IMR-90 (cell line): ENCODE measurements at regions not wholly inside any gene's neighbourhood (a gene's known extent, or its start where the extent isn't known, plus 50 kb on each side); places are given as distances from the start of the nearest gene placed in this dataset.

Source experiments
- ATAC-seq: fragments of 200-7000 bp; cut with Tn5 transposase; 2 replicates; pipeline ENCODE4 v1.9.1; 2020; ENCODE audit warnings: low read depth, mild to moderate bottlenecking, moderate library complexity
- BruUV-seq: library from RNA; stranded (reverse); fragments of 400-500 nt; replicated peaks from 2 replicates; lab custom pipeline; 2021; lab: Mats Ljungman, UMichigan
- CTCF ChIA-PET: fragments of 300-600 bp; formaldehyde crosslinking; extraction: SDS; loops from one replicate; lab custom pipeline; 2021; ENCODE audit warnings: antibody characterized with exemption; lab: Yijun Ruan, JAX
- POLR2A ChIA-PET: fragments of 300-600 bp; sonication (Branson Sonifier 250); formaldehyde crosslinking; loops from one replicate; lab custom pipeline; 2022; ENCODE audit warnings: antibody characterized with exemption; ENCODE audit not compliant: unreplicated experiment; lab: Charles Lee
- DNase-seq: peaks from one replicate; pipeline ENCODE4 v3.0.0; 2013
- H2AFZ ChIP-seq: replicated peaks from 2 replicates; pipeline ENCODE3; 2013; ENCODE audit warnings: low read length, mild to moderate bottlenecking; ENCODE audit not compliant: poor library complexity
- H2AK5ac ChIP-seq: 2 replicates; pipeline ENCODE4 v1.6.1; 2013; ENCODE audit warnings: low read depth, low read length, inconsistent platforms
- H2AK9ac ChIP-seq: replicated peaks from 2 replicates; pipeline ENCODE3; 2013; ENCODE audit warnings: mild to moderate bottlenecking, low read depth, low read length, moderate library complexity; ENCODE audit not compliant: poor library complexity
- H2BK120ac ChIP-seq: 2 replicates; pipeline ENCODE4 v1.6.1; 2013; ENCODE audit warnings: low read depth, low read length, inconsistent platforms
- H2BK15ac ChIP-seq: 3 replicates; pipeline ENCODE4 v1.6.1; 2013; ENCODE audit warnings: low read depth, low read length, inconsistent platforms
- H2BK20ac ChIP-seq: 2 replicates; pipeline ENCODE4 v1.6.1; 2013; ENCODE audit warnings: low read depth, mild to moderate bottlenecking, inconsistent platforms, low read length, moderate library complexity
- H2BK5ac ChIP-seq: 2 replicates; pipeline ENCODE4 v1.6.1; 2013; ENCODE audit warnings: mild to moderate bottlenecking, low read depth, low read length, inconsistent platforms; ENCODE audit not compliant: poor library complexity, severe bottlenecking
- H3K14ac ChIP-seq: replicated peaks from 2 replicates; pipeline ENCODE4 v1.6.1; 2013; ENCODE audit warnings: low read depth, low read length, inconsistent platforms
- H3K18ac ChIP-seq: 2 replicates; pipeline ENCODE4 v1.6.1; 2013; ENCODE audit warnings: low read depth, low read length, control low read depth
- H3K23ac ChIP-seq: 2 replicates; pipeline ENCODE4 v1.6.1; 2013; ENCODE audit warnings: low read depth, low read length, inconsistent platforms
- H3K27ac ChIP-seq: 2 replicates; pipeline ENCODE4 v1.5.1; 2013; ENCODE audit warnings: mild to moderate bottlenecking, control low read depth, low read length; ENCODE audit not compliant: insufficient read depth
- H3K27me3 ChIP-seq: 2 replicates; pipeline ENCODE4 v1.6.1; 2013; ENCODE audit warnings: low read length; ENCODE audit not compliant: control insufficient read depth, insufficient read depth
- H3K36me3 ChIP-seq: 2 replicates; pipeline ENCODE4 v1.6.1; 2013; ENCODE audit warnings: low read length, mixed read lengths; ENCODE audit not compliant: control insufficient read depth, insufficient read depth
- H3K4ac ChIP-seq: 2 replicates; pipeline ENCODE4 v1.6.1; 2013; ENCODE audit warnings: low read depth, low read length, inconsistent platforms
- H3K4me1 ChIP-seq: 2 replicates; pipeline ENCODE4 v1.6.1; 2013; ENCODE audit warnings: low read length, mixed read lengths; ENCODE audit not compliant: control insufficient read depth, insufficient read depth
- H3K4me2 ChIP-seq: 2 replicates; pipeline ENCODE4 v1.6.1; 2013; ENCODE audit warnings: low read depth, mild to moderate bottlenecking, control low read depth, low read length, moderate library complexity
- H3K4me3 ChIP-seq: 2 replicates; pipeline ENCODE4 v1.5.1; 2013; ENCODE audit warnings: low read depth, mild to moderate bottlenecking, control low read depth, low read length, moderate library complexity; ENCODE audit not compliant: insufficient read depth
- H3K56ac ChIP-seq: 2 replicates; pipeline ENCODE4 v1.6.1; 2013; ENCODE audit warnings: low read length, inconsistent platforms; ENCODE audit not compliant: insufficient read depth; ENCODE audit errors: extremely low read depth
- H3K79me1 ChIP-seq, 2 experiments: 2 replicates each; pipeline ENCODE4 v1.6.1; 2013; ENCODE audit warnings: low read length in 2 of 2, inconsistent platforms in 1 of 2, low read depth in 1 of 2
- H3K9ac ChIP-seq: 2 replicates; pipeline ENCODE4 v1.6.1; 2013; ENCODE audit warnings: low read depth, low read length, control low read depth
- H3K9me1 ChIP-seq: 2 replicates; pipeline ENCODE4 v1.6.1; 2013; ENCODE audit warnings: low read length, inconsistent platforms; ENCODE audit not compliant: insufficient read depth
- H3K9me3 ChIP-seq: 2 replicates; pipeline ENCODE4 v1.6.1; 2013; ENCODE audit warnings: low read length; ENCODE audit not compliant: control insufficient read depth, insufficient read depth
- H4K20me1 ChIP-seq: 2 replicates; pipeline ENCODE4 v1.6.1; 2013; ENCODE audit warnings: low read length, inconsistent platforms; ENCODE audit not compliant: insufficient read depth
- H4K5ac ChIP-seq: 2 replicates; pipeline ENCODE4 v1.6.1; 2013; ENCODE audit warnings: mild to moderate bottlenecking, low read depth, low read length, control low read depth
- H4K8ac ChIP-seq, 2 experiments: 2 replicates each; pipeline ENCODE4 v1.6.1; 2013; ENCODE audit warnings: low read depth in 2 of 2, low read length in 2 of 2, control low read depth in 1 of 2, inconsistent platforms in 1 of 2
- H4K91ac ChIP-seq: 2 replicates; pipeline ENCODE4 v1.6.1; 2013; ENCODE audit warnings: low read depth, low read length, inconsistent platforms; ENCODE audit not compliant: insufficient read depth
- NFE2L2 ChIP-seq: fragments of 150-350 bp; IDR thresholded peaks from 2 replicates; pipeline ENCODE4 v1.6.1; 2016; ENCODE audit warnings: low read depth, mild to moderate bottlenecking, low read length
- POLR2A ChIP-seq: IDR thresholded peaks from 2 replicates; pipeline ENCODE4 v1.6.1; 2012; ENCODE audit warnings: mild to moderate bottlenecking, low read depth, low read length
- RFX5 ChIP-seq: IDR thresholded peaks from 2 replicates; pipeline ENCODE4 v1.8.0; 2012; ENCODE audit warnings: low read depth, mild to moderate bottlenecking, low read length, moderate library complexity
- SMC3 ChIP-seq: fragments of 150-350 bp; IDR thresholded peaks from 2 replicates; pipeline ENCODE4 v1.6.1; 2016; ENCODE audit warnings: low read depth, mild to moderate bottlenecking, antibody characterized with exemption, low read length, moderate library complexity
- WGBS, 2 experiments: methylation state at CpG; one replicate each; pipeline versions ENCODE4 v1.1.5 to v1.1.7; 2013; ENCODE audit warnings: missing lambda C conversion rate in 2 of 2; ENCODE audit not compliant: insufficient read length in 1 of 2; ENCODE audit errors: extremely low coverage in 2 of 2; 5-methylcytosine and 5-hydroxymethylcytosine counted together
- dilution Hi-C: fragments of 300-500 bp; cut with HindIII; formaldehyde crosslinking; loops from one replicate; pipeline ENCODE4 v1.14.3; 2018; ENCODE audit warnings: low sequenced_read_pairs; ENCODE audit not compliant: unreplicated experiment
- in situ Hi-C: fragments of 300-500 bp; cut with MboI; formaldehyde crosslinking; loops from 3 replicates; pipeline ENCODE4 v1.14.3; 2019; ENCODE audit warnings: low sequenced_read_pairs, inconsistent platforms, mixed read lengths
- intact Hi-C: fragments of 100-400 bp; cut with micrococcal nuclease; formaldehyde crosslinking; loops from 2 replicates; pipeline ENCODE4 v1.10.0; 2022
- TF ChIP-seq, protein P1 (sequence below): fragments of 150-350 bp; IDR thresholded peaks from 2 replicates; pipeline ENCODE4 v1.6.1; 2016; ENCODE audit warnings: low read depth, mild to moderate bottlenecking, low read length, moderate library complexity, borderline replicate concordance
- TF ChIP-seq, protein P2 (sequence below): conservative IDR thresholded peaks from 2 replicates; pipeline ENCODE4 v1.5.1; 2012; ENCODE audit warnings: mild to moderate bottlenecking, low read depth, low read length, improper control_type of control experiment

GRCh38 chr20:63067721-63068560, 61.2 kb upstream of the BHLHE23 start:
- no peak for DNase-seq
- Histone ChIP-seq H3K9ac (no peak overlapping the region), H3K4me3 (no peak overlapping the region), H3K18ac (no peak overlapping the region), H4K5ac (no peak overlapping the region), H3K27ac (no peak overlapping the region), H2AK9ac (no peak overlapping the region), H3K14ac (no peak overlapping the region), H3K56ac (no peak overlapping the region), H2BK20ac (no peak overlapping the region), H2BK120ac (no peak overlapping the region), H3K4ac (no peak overlapping the region), H4K20me1 (no peaks in the 10 kb centered on the region), H3K27me3 (peaks cover 24% of the 10 kb centered on the region), H3K4me2 (no peak overlapping the region), H3K79me1 (no peaks in the 10 kb centered on the region), H4K91ac (no peak overlapping the region), H3K9me3 (no peaks in the 10 kb centered on the region), H3K9me1 (no peaks in the 10 kb centered on the region), H3K4me1 (no peaks in the 10 kb centered on the region), H2BK15ac (no peak overlapping the region), H4K8ac (no peak overlapping the region), H2BK5ac (no peak overlapping the region), H2AFZ (no peak overlapping the region), H3K23ac (no peak overlapping the region), H2AK5ac (no peak overlapping the region), H3K36me3 (no peaks in the 10 kb centered on the region)
- intact Hi-C loops, result no loop called here
- dilution Hi-C loops, result no loop called here
- no peak for ATAC-seq
- WGBS, 2 experiments, result 48% methylated on average over 14 of the region's 26 CpGs; no CpG with 5 or more reads in 1 of the 2 experiments
- no TSS peak for BruUV-seq
- ChIA-PET CTCF (no interaction called here), POLR2A (no interaction called here)
- in situ Hi-C loops, result no loop called here
- TF ChIP-seq NFE2L2, result no peak
- TF ChIP-seq, protein P1, sequence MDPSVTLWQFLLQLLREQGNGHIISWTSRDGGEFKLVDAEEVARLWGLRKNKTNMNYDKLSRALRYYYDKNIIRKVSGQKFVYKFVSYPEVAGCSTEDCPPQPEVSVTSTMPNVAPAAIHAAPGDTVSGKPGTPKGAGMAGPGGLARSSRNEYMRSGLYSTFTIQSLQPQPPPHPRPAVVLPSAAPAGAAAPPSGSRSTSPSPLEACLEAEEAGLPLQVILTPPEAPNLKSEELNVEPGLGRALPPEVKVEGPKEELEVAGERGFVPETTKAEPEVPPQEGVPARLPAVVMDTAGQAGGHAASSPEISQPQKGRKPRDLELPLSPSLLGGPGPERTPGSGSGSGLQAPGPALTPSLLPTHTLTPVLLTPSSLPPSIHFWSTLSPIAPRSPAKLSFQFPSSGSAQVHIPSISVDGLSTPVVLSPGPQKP, result no peak
- no peak for TF ChIP-seq POLR2A
- TF ChIP-seq RFX5, result no peak
- TF ChIP-seq, protein P2, sequence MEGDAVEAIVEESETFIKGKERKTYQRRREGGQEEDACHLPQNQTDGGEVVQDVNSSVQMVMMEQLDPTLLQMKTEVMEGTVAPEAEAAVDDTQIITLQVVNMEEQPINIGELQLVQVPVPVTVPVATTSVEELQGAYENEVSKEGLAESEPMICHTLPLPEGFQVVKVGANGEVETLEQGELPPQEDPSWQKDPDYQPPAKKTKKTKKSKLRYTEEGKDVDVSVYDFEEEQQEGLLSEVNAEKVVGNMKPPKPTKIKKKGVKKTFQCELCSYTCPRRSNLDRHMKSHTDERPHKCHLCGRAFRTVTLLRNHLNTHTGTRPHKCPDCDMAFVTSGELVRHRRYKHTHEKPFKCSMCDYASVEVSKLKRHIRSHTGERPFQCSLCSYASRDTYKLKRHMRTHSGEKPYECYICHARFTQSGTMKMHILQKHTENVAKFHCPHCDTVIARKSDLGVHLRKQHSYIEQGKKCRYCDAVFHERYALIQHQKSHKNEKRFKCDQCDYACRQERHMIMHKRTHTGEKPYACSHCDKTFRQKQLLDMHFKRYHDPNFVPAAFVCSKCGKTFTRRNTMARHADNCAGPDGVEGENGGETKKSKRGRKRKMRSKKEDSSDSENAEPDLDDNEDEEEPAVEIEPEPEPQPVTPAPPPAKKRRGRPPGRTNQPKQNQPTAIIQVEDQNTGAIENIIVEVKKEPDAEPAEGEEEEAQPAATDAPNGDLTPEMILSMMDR, result no peak
- no peak for TF ChIP-seq SMC3
